ENCODE measurements at regions not wholly inside any gene's neighbourhood (a gene's known extent, or its start where the extent isn't known, plus 50 kb on each side); places are given as distances from the start of the nearest gene placed in this dataset.

DNA sequence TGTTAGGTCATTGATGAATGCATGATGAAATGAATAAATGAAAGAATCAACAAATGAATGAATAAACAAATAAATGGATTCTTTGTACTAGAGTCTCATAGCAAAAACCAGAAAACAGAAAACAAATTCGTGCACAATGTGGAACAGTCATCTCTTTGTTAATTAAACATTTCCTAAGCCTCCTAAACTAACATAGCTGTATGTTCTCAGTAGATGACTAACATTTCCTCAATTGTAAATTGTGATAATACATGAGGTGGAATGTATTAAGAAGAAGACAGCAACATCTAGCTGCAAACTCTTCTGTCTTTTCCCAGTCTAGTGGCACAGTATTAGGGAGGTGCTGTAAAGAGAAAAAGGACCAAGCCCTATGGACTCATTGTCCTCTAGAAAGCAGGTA lies 1021.0 kb downstream of the MCTP2 start:
- Histone ChIP-seq H3K4me1 (peaks cover 0 to 32% (median 4%) of the 10 kb centered on the region in 4 donors), H3K36me3 (no peaks in the 10 kb centered on the region), H3K4me3 (no peak overlapping the region), H3K27me3 (no peaks in the 10 kb centered on the region), H3K27ac (no peak overlapping the region), H3K9me3 (no peaks in the 10 kb centered on the region)
- intact Hi-C loops (cut with DNase I; ENCODE audit: low total_unique reads), result loop anchor here (10.0 kb wide), 1 partner anchor 578 kb away; no protein-coding TSS in a partner anchor
- DNase-seq, result no peak
- no peak for TF ChIP-seq CTCF (IDR thresholded peaks at IDR 0.05)

DNA sequence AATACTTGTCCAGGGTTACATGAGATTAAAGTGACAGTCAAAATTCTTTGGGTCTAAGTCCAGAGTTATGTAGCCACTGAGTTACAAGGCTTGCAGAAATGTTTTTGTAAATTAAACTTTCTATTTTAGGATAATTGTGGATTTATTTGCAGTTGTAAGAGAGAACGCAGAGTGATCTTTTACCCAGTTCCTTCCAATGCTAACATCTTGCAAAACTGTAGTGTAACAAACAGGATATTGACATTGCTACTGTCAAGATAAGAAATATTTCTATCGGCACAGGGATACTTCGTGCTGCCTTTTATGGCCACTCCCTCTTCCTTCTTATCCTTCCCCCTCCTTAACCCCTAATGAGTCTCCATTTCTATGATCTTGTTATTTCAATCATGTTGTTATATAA lies 1022.9 kb downstream of the MCTP2 start:
- no peak for DNase-seq
- no peak for TF ChIP-seq CTCF (IDR thresholded peaks at IDR 0.05)
- Histone ChIP-seq H3K36me3 (no peaks in the 10 kb centered on the region), H3K27ac (peak overlapping the region; percentile 3 to 21), H3K4me1 (peaks cover 0 to 37% (median 7%) of the 10 kb centered on the region in 4 donors), H3K27me3 (no peaks in the 10 kb centered on the region), H3K4me3 (no peak overlapping the region), H3K9me3 (no peaks in the 10 kb centered on the region)
- intact Hi-C loops (cut with DNase I; ENCODE audit: low total_unique reads), result loop anchor here (10.0 kb wide), 1 partner anchor 579 kb away; no protein-coding TSS in a partner anchor

DNA sequence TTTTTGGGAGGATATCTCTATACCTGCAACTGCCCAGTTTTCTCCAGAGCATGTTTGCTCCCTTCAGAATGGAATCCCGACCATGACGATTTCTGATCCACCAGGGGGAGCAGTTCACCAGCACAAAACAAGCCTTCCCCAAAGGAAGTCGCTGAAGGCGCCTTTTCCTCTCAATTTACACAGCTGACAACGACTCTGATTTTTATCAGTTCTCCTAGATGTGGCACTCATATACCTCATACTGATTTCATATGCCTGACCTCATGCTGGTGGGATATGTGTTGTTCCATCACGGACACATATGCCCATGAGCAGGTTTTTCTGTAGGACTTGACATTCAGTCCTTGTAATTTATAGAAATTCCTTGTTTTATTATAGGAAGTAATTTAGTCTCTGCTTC lies 1028.2 kb downstream of the MCTP2 start:
- H3K27ac ChIP-seq, result peak overlapping the region; percentile 76 to 78
- no peaks in the 10 kb centered on the region for H3K27me3 ChIP-seq
- TF ChIP-seq CTCF (IDR thresholded peaks at IDR 0.05), result peak; percentile 71 to 86
- no peaks in the 10 kb centered on the region for H3K9me3 ChIP-seq
- H3K4me1 ChIP-seq, result peaks cover 0 to 69% (median 21%) of the 10 kb centered on the region in 4 donors
- intact Hi-C loops (cut with DNase I; ENCODE audit: low total_unique reads), result loop anchor here (10.0 kb wide), 1 partner anchor 585 kb away; no protein-coding TSS in a partner anchor
- H3K36me3 ChIP-seq, result no peaks in the 10 kb centered on the region
- DNase-seq, result peak; percentile 72 to 83
- no peak overlapping the region for H3K4me3 ChIP-seq

GRCh38 chr15:95259965-95260364 lies 1028.6 kb downstream of the MCTP2 start:
- no peaks in the 10 kb centered on the region for H3K27me3 ChIP-seq
- peak overlapping the region; percentile 76 to 78 for H3K27ac ChIP-seq
- intact Hi-C loops (cut with DNase I; ENCODE audit: low total_unique reads), result loop anchor here (5.0 to 10.0 kb wide), 5 partner anchors 67 to 1062 kb away; no protein-coding TSS in a partner anchor
- DNase-seq, result peak in 1 of 2 donors; percentile 71
- H3K4me1 ChIP-seq, result peaks cover 0 to 69% (median 20%) of the 10 kb centered on the region in 4 donors
- no peaks in the 10 kb centered on the region for H3K9me3 ChIP-seq
- H3K4me3 ChIP-seq, result no peak overlapping the region
- TF ChIP-seq CTCF (IDR thresholded peaks at IDR 0.05), result no peak
- no peaks in the 10 kb centered on the region for H3K36me3 ChIP-seq

DNA sequence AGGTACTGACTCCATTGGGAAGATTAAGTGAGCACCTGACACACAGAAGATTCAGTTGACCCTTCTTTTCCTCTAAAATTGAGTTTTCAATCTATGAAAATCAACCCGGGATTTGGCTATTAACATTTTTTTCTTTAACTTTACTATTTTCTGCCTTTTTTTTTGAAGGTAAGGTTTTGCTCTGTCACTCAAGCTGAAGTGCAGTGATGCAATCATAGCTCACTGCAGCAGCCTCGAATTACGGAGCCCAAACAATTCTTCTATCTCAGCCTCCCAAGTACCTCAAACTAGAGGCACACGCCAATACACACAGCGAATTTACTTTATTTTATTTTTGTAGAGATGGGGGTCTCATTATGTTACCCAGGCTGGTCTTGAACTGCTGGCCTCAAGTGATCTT lies 1029.5 kb downstream of the MCTP2 start:
- TF ChIP-seq CTCF (IDR thresholded peaks at IDR 0.05), result no peak
- no peak for DNase-seq
- Histone ChIP-seq H3K27me3 (no peaks in the 10 kb centered on the region), H3K27ac (peak overlapping the region; percentile 76 to 79), H3K4me3 (no peak overlapping the region), H3K9me3 (no peaks in the 10 kb centered on the region), H3K36me3 (no peaks in the 10 kb centered on the region), H3K4me1 (peaks cover 0 to 71% (median 24%) of the 10 kb centered on the region in 4 donors)
- intact Hi-C loops (cut with DNase I; ENCODE audit: low total_unique reads), result loop anchor here (5.0 to 10.0 kb wide), 4 partner anchors 66 to 1061 kb away; no protein-coding TSS in a partner anchor
